Activated B cell treated with CpG ODN at 0.5 μM for 24 hours (primary cell): ENCODE measurements at regions not wholly inside any gene's neighbourhood (a gene's known extent, or its start where the extent isn't known, plus 50 kb on each side); places are given as distances from the start of the nearest gene placed in this dataset.
"Not testable (repeated sequence)": the region's sequence is repeated elsewhere in the genome, so short reads cannot be mapped to it uniquely, and the experiment has no call there.

Experiments used
- ATAC-seq: fragments of 200-7000 bp; cut with Tn5 transposase; one replicate; pipeline ENCODE4 v1.10.0; 2021; ENCODE audit warnings: low read depth, mild to moderate bottlenecking, moderate library complexity
- CTCF ChIA-PET: fragments of 350-600 bp; sonication (Branson Sonifier 250); formaldehyde crosslinking; loops from one replicate; lab custom pipeline; 2021; ENCODE audit warnings: antibody characterized with exemption; lab: Charles Lee
- POLR2A ChIA-PET: fragments of 350-600 bp; sonication (Branson Sonifier 250); formaldehyde crosslinking; loops from one replicate; lab custom pipeline; 2021; ENCODE audit warnings: antibody characterized with exemption; lab: Charles Lee
- DNase-seq: peaks from one replicate; pipeline ENCODE4 v3.0.0; 2022
- H3K27ac Mint-ChIP-seq: one replicate; pipeline ENCODE4 v1.8.0; 2020; ENCODE audit warnings: mixed read lengths
- H3K27me3 Mint-ChIP-seq: one replicate; pipeline ENCODE4 v1.8.0; 2021; ENCODE audit warnings: mixed read lengths
- H3K36me3 Mint-ChIP-seq: one replicate; pipeline ENCODE4 v1.8.0; 2021; ENCODE audit warnings: low read depth, mixed read lengths
- H3K4me1 Mint-ChIP-seq: one replicate; pipeline ENCODE4 v1.8.0; 2021; ENCODE audit warnings: mixed read lengths
- H3K4me3 Mint-ChIP-seq: one replicate; pipeline ENCODE4 v1.8.0; 2020; ENCODE audit warnings: mild to moderate bottlenecking, mixed read lengths
- H3K9me3 Mint-ChIP-seq: one replicate; pipeline ENCODE4 v1.8.0; 2020; ENCODE audit warnings: mixed read lengths
- intact Hi-C: fragments of 100-400 bp; cut with micrococcal nuclease; formaldehyde crosslinking; loops from one replicate; pipeline ENCODE4 v1.15.1; 2024
- TF ChIP-seq, protein P1 (sequence below): fragments of 200-600 bp; IDR thresholded peaks from one replicate; pipeline ENCODE4 v1.8.0; 2022; ENCODE audit warnings: antibody characterized with exemption, mild to moderate bottlenecking

DNA sequence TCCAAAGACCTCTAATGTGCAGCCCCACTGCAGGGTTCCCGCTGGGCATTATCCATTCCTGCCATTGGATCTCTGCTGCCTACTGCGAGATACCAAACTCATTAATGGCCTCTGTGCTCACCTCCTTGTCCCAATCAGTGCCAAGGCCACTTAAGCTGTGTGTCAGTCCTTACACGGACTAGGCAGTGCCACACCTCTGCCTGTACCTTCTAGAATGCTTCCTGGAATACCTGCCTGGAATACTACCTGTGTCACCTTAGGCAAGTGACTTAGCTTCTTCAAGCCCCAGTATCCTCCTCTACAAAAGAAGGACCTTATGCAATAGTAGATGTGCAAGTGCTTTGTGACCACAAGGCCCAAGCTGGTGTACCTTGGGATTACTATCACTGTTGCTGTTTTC lies 100.1 kb downstream of the FOXD2 start:
- no peak for ATAC-seq
- no peak for DNase-seq
- intact Hi-C loops, result no loop called here
- H3K4me1 Mint-ChIP-seq, result peaks cover 10% of the 10 kb centered on the region
- H3K4me3 Mint-ChIP-seq, result no peak overlapping the region
- POLR2A ChIA-PET, result no interaction called here
- H3K9me3 Mint-ChIP-seq, result peaks cover 5% of the 10 kb centered on the region
- CTCF ChIA-PET, result no interaction called here
- TF ChIP-seq, protein P1, sequence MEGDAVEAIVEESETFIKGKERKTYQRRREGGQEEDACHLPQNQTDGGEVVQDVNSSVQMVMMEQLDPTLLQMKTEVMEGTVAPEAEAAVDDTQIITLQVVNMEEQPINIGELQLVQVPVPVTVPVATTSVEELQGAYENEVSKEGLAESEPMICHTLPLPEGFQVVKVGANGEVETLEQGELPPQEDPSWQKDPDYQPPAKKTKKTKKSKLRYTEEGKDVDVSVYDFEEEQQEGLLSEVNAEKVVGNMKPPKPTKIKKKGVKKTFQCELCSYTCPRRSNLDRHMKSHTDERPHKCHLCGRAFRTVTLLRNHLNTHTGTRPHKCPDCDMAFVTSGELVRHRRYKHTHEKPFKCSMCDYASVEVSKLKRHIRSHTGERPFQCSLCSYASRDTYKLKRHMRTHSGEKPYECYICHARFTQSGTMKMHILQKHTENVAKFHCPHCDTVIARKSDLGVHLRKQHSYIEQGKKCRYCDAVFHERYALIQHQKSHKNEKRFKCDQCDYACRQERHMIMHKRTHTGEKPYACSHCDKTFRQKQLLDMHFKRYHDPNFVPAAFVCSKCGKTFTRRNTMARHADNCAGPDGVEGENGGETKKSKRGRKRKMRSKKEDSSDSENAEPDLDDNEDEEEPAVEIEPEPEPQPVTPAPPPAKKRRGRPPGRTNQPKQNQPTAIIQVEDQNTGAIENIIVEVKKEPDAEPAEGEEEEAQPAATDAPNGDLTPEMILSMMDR, result no peak
- H3K36me3 Mint-ChIP-seq, result no peaks in the 10 kb centered on the region
- peaks cover 40% of the 10 kb centered on the region for H3K27me3 Mint-ChIP-seq
- H3K27ac Mint-ChIP-seq, result no peak overlapping the region

DNA sequence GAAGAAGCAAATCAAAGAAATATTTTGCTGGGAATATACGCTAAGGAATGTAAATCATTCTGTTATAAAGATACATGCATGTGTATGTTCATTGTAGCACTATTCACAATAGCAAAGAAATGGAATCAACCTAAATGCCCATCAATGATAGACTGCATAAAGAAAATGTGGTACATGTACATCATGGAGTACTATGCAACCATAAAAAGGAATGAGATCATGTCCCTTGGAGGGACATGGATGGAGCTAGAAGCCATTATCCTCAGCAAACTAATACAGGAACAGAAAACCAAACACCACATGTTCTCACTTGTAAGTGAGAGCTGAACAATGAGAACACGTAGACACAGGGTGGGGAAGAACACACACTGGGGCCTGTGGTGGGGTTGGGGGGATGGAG lies 100.7 kb downstream of the FOXD2 start:
- H3K27ac Mint-ChIP-seq, intact Hi-C loops, ATAC-seq, H3K36me3 Mint-ChIP-seq, H3K9me3 Mint-ChIP-seq, H3K4me1 Mint-ChIP-seq, H3K4me3 Mint-ChIP-seq, DNase-seq, POLR2A ChIA-PET, CTCF ChIA-PET: not testable (repeated sequence)
- peaks cover 36% of the 10 kb centered on the region for H3K27me3 Mint-ChIP-seq

DNA sequence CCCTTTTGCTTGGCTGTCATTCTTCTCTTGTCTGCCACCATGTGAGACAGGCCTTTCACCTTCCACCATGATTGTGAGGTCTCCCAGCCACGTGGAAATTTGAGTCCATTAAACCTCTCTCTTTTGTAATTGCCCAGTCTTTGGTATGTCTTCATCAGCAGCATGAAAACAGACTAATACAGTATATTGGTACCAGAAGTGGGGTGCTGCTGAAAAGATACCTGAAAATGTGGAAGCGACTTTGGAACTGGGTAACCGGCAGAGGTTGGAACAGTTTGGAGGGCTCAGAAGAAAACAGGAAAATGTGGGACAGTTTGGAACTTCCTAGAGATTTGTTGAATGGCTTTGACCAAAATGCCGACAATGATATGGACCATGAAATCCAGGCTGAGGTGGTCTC lies 103.9 kb downstream of the FOXD2 start:
- POLR2A ChIA-PET, H3K27ac Mint-ChIP-seq, intact Hi-C loops, H3K4me3 Mint-ChIP-seq, H3K9me3 Mint-ChIP-seq, H3K36me3 Mint-ChIP-seq, ATAC-seq, CTCF ChIA-PET, H3K4me1 Mint-ChIP-seq, DNase-seq: not testable (repeated sequence)
- peaks cover 11% of the 10 kb centered on the region for H3K27me3 Mint-ChIP-seq

DNA sequence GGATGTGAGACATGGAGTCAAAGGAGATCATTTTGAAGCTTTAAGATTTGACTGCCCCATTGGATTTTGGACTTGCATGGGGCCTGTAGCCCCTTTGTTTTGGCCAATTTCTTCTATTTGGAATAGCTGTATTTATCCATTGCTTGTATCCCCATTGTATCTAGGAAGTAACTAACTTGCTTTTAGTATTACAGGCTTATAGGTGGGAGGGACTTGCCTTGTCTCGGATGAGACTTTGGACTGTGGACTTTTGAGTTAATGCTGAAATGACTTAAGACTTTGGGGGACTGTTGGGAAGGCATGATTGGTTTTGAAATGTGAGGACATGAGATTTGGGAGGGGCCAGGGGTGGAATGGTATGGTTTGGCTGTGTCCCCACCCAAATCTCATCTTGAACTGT lies 105.2 kb downstream of the FOXD2 start:
- POLR2A ChIA-PET, H3K27ac Mint-ChIP-seq, H3K4me3 Mint-ChIP-seq, H3K4me1 Mint-ChIP-seq, H3K36me3 Mint-ChIP-seq, CTCF ChIA-PET, H3K9me3 Mint-ChIP-seq, DNase-seq, ATAC-seq, intact Hi-C loops: not testable (repeated sequence)
- H3K27me3 Mint-ChIP-seq, result peaks cover 11% of the 10 kb centered on the region

DNA sequence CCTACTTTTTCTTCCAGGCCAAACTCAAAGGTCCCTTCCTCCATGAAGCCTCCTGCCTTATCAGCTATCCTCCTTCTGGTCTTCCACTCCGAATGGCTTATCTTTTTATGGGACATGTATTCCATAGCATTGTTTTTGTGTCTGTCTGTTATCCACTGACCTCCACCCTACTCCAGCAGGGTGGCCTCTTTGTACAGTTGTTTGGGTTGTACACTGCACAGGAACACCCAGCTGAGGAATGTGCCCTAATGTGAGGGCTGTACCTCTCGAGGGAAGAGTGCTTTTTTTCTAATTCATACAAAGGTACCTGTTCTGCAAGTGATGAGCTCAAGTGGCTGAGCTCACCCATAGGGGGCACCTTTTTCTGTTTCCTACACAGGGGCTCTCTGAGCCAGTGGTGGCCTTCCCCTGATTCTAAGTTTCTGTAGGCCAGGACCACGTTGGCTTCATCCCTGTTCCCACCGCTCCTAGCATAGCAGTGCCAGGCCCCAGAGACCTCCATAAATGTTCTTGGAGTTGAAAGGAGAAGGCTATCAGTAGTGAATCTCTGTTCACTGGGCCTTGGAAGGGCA lies 108.2 kb downstream of the FOXD2 start:
- intact Hi-C loops, result no loop called here
- TF ChIP-seq, protein P1, result no peak
- Mint-ChIP-seq H3K4me3 (no peak overlapping the region), H3K36me3 (no peaks in the 10 kb centered on the region), H3K27me3 (peaks cover 6% of the 10 kb centered on the region), H3K9me3 (peaks cover 9% of the 10 kb centered on the region), H3K4me1 (no peaks in the 10 kb centered on the region), H3K27ac (no peak overlapping the region)
- CTCF ChIA-PET, result no interaction called here
- ATAC-seq, result no peak
- POLR2A ChIA-PET, result no interaction called here
- no peak for DNase-seq

DNA sequence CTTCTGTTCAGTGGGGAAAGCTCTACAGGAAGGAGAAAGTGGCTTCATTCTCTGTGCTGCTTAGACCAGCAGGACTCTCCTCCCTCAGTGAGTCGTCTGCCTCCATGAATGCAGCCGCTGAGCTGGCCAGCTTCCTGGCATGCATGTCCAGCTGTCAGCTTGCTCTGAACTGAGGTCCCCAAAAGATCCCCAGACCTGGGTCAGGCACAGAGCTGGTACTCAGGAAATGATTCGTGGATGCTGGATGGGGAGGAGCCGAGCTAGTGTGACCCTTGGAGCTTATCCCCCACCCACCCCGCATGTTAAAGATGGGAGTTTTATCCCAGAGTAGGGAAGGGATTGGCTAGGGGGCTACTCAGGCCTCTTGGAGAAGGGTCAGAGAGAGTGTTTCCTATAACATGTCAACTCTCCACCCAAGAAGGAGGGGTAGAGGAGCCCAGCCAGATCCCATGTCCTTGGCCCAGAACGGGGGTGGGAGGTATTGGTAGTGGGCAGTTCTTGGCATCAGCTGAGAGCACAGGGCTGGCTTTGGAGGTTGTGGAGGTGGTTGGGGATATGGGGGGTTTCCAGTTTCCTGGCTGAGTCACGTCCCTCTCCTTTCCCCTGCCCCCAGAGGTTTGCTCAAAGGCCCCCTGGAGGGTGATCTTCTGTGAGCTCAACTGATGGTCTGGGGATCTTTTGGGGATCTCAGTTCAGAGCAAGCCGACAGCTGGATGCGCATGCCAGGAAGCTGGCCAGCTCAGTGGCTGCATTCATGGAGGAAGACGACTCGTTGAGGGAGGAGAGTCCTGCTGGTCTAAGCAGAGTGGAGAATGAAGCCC lies 110.1 kb downstream of the FOXD2 start:
- ChIA-PET POLR2A (no interaction called here), CTCF (no interaction called here)
- TF ChIP-seq, protein P1, result no peak
- intact Hi-C loops, result no loop called here
- H3K4me1 Mint-ChIP-seq, result no peaks in the 10 kb centered on the region
- no peak overlapping the region for H3K4me3 Mint-ChIP-seq
- H3K27ac Mint-ChIP-seq, result no peak overlapping the region
- ATAC-seq (no peak), DNase-seq (no peak)
- no peaks in the 10 kb centered on the region for H3K36me3 Mint-ChIP-seq
- H3K9me3 Mint-ChIP-seq, result peaks cover 4% of the 10 kb centered on the region
- H3K27me3 Mint-ChIP-seq, result peaks cover 2% of the 10 kb centered on the region
